GM04504 (cell line): ENCODE measurements at regions not wholly inside any gene's neighbourhood (a gene's known extent, or its start where the extent isn't known, plus 50 kb on each side); places are given as distances from the start of the nearest gene placed in this dataset.

Experiments used
- DNase-seq: peaks from one replicate; pipeline ENCODE4 v3.0.0-alpha.2; 2012; ENCODE audit warnings: low read depth

DNA sequence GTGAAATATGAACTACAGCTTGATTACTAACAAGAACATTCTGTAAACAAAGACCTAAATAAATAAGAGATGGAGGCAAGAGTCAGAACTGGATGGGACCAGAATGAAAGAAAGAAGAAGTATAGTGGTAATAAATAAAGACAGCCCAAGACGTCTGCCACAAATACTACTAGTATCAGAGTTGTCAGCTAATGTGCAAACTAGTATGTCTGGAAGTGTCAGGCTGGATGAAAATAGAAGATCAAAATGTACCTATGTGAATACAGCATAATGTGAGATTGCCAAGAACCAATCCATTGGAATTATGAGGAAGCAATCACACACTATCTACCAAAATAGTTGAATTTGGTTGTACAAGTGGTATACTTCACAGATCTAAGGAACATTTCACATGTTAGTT lies 353.0 kb downstream of the BTG1 start:
- no peak for DNase-seq

DNA sequence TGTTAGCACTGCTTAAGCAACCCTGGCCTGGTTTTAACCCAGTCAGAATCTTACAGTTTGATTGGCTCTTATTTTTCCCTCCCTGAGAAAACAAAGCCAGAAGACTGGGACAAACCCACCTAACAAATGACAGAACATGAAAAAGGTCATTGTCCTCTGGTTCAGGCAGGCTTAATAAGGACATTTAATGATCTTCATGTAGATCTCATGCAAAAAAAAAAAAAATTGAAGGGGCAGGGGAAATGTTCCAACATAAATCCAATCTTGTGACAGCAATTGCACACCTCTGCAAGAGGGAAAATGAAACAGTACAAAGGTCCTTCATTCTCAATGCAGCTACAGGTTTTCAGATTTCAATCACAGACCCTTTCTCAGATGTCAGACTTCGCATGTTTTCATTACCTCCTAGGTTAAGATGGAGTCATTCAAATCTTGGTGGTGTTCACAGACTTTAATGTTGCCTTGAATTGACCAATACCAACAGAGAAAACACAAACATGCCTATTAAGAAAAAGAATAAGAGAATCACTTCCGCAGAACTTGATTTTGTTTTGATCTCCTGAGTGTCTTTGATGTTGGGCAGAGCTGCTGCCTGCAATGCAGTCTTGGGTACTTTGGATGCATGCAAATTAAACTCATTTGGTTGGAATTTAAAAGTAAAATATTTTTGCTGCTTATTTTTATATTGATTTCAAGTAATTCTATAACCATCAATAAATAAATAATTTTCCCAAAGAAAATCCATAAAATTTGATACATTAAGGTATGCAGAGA lies 359.0 kb downstream of the BTG1 start:
- no peak for DNase-seq

DNA sequence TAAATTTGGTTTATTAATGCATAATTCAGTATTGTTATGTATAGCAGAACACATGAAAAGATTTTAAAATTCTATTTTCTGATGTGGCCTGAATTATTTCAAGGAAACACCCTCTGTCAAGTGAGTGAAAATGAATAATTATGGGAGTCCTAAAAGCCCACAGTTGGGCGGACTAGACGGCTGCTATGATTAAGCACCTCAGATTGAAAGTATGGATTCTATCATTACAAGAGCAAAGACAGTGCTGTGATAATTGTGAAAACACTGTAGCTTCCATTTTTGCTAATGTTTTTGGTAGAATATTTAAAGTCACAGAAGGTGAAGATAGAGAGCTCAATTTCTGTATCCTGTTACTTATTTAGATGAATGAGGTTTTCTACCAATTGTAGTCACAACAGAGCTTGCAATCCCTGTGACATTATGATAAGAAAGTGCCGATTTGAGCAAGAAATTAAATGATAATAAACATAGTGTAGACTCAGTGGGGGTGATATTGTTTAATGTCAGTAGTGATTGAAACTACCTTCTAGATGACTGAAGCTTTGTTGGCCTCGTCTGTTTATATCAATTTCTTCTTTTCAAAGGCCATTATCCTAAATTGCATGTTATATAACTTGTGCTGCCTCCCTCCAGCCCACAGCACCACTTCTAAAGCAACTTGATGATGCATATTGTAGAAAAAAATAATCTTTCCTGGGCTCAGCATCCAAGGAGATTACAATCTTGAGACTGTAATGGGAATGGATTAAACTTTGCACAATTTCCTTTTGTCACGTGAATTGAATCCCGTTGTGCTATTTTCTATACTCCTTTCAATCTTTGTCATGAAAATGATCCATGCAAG lies 359.8 kb downstream of the BTG1 start:
- DNase-seq = no peak

DNA sequence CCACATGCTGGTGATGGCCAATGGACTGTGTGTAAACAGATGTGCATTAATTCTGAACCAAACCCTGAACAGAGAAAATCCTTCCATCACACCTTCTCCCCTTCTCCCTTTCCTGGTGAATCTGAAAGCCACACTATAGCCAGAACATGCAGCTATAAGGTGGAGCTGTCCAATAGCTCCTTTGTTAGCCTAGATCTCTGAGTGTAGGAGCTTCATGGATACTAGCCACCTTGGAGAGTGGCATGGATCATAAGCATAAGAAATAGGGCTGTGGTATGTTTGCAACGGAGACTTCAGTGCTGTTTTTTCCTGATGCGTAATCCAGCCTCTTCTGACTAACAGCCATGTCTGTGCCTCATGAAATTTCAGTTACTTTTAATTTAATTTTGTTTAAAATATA lies 364.5 kb downstream of the BTG1 start:
- DNase-seq = peak; percentile 5

DNA sequence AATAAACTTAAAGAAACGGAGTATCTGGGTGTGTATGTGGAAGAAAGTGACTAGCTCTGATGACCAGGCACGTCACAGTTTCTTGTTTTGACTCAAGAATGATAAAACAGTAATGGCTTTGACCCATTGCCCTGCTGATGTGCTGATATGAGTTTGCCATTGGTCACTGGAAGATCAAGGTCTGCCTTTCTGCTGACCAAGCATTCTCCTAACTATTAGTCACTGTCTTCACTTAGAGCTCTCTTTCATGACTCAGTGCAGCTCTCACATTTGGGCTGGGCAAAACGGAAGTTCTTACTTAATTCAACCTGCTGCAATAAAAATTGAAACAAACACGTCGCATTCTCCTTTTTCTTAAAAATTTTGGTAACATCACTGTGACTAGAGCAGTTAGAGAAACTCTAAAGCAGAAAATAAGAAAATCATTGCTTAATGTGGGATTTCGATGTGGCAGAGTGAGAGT lies 366.7 kb downstream of the BTG1 start:
- peak; percentile 75 for DNase-seq

DNA sequence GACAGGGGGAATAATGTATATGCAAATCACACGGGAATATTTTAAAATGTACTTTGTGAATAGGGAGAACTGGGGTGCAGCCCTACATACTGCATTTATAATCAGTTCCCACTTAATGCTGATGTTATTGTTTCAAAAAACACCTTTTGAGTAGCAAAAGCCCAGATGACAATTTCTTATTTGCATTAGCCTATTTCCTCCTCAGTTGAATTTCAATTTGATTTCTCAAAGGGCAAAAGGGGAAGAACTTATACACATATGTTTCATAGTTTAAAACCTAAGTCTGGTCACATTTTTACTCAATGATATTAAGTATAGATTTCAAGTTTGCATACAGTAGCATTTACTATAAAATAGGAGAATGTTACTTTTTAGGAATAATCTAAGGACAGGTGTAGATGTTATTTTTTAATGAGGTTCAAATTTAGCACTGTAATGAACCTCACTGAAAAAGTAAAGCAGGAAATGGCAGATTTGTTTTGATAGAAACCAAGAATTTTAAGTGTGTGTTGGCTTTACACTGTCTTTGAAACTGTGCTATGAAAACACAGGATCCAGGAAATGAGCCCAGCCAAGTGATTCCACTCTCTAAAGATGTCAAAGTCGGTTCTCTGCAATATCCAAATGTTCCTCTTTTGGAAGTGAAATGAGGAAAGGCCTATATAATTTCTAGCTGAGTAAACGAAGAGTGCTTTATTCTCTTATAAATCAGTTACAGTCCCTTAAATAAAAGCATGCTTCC lies 367.4 kb downstream of the BTG1 start:
- peak; percentile 5 for DNase-seq

DNA sequence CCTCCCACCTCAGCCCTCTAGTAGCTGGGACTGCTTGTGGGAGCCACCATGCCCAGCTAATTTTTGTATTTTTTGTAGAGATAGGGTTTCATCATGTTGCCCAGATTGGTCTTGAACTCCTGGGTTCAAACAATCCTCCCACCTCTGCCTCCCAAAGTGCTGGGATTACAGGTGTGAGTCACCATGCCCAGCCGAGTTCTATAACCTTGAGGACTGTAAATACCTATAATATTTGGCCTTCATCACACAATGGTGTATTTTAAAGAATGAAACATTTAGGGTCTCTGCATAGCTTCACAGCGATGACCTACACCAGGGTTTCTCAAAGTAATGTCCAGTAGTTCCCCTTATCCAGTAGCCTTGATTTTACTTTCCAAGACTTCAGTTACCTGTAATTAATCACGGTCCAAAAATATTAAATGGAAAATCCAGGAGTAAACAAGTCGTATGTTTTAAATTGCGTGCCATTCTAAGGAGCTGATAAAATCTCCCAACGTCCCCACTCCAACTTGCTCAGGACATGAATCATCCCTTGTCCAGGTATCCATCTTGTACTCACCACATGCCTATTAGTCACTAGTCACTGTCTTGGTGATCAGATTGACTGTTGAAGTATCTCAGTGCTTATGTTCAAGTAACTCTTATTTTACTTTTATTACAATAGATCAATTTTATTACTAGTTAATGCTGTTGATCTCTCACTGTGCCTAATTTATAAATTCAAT lies 368.2 kb downstream of the BTG1 start:
- DNase-seq = no peak

DNA sequence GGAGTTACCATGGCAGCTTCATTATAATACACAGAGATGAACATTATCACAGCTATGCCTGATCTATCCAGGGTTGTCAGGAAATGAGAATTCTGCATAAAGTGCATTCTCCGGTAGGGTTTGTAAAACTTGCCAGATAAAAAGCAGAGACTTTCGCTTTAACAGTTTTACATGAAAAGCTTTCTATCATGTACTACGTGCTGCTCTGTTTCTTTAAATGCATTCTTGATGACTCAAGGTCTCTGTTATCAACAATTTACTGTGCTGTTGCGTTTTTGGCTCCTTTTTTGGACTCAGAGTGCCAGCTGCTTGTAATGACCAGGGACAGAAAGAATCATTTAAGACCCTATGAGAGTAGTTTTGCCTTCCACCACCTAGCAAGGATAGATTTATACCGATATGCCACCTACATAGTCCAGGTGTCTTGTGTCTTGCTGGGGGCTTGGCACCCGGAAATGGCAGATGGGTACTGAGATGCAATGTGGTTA lies 371.2 kb downstream of the BTG1 start:
- no peak for DNase-seq

DNA sequence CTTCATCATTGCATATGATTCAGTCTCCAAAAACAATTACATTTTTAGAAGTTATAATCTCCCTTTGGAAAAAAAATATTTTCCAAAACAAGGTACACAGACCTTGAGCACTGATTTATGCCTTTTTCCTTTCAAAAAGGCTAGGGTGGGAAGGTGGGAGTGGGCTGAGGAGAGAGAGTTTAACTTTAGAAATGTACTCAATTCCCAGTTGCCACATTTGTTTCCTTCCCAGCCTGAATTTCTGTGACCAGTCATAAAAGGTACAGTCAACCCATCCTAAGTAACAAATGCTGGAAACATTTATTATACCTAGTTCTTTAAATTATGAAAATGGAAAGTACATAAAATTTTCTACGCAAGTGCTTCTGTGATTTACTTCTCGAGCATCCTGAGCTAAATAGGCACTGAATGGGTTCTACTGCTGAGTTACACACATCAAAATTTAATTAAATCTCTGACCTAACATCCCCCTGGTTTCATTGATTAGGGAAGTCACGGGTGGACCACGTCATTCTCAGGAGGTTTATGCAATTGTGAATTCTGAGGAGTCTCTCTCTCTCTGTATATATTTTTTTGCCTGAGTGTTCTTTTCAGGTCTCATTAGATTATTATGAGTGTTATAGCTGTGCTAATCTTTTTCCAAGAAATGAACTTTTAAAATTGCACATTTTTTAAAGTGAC lies 371.8 kb downstream of the BTG1 start:
- DNase-seq = no peak

DNA sequence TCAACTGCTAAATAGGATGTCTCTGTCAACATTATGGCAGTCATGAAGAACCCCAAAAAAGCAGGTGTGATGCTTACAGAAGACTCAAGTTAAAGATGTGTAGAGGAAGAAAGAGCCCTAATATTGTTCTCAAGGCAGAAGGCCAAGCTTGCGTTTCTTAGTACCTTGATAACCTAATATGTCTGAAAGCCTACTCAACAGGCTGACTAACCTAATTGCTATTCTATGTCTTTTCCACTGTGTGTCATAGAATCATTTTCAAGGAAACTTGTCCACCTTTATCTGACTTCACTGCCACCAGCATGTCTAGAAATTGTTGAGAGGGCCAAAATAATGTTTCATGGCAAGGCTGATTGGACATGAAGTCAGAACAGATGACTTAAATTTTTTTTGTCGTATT lies 373.2 kb downstream of the BTG1 start:
- no peak for DNase-seq

DNA sequence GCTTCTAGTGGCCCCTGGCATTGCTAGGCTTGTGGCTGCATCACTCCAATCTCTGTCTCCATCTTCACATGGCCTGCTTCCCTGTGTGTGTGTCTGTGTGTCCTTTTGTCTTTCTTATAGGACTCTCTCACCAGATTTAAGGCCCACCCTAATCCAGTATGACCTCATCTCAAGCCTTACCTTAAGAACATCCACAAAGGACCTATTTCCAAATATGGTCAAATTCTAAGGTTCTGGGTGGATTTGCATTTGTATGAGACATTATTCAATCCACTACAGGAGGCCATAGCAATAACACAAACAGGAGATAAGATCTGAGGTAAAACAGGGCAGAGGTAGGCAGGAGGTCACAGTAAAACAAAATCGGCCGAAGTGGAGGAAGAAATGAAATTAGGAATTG lies 375.9 kb downstream of the BTG1 start:
- no peak for DNase-seq

DNA sequence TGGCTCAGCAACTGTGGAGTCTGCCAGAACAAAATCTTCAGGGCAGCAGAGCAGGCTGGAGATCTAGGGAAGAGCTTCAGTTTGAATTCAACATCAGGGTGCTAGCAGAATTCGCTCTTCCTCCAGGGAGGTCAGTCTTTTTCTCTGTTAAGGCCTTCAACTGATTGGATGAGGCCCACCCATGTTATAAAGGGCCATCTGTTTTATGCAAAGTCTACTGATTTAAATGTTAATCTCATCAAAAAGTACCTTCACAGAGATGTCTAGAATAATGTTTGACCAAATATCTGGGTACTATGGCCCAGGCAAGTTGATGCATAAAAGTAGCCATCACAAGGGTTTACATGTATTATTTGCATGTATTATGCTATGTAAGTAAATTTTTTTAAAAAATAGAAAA lies 378.4 kb downstream of the BTG1 start:
- no peak for DNase-seq

DNA sequence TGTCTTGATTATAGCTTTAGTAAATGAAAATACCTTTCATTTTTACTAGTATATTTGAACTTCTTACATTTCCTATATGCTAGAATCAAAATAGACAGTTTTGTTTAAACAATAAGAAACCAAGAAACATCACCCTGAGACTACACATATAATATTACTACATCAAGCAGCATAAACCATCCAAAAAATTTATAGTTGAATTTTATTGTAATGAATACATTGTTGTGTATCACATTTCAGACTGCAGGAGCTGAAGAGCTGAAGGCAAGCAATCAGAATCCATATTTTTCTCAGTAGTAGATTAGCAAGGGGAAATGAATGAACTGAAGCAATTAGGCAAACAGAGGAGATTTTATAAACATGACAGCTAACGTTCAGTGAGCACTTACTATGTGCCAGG lies 379.2 kb downstream of the BTG1 start:
- DNase-seq = no peak

DNA sequence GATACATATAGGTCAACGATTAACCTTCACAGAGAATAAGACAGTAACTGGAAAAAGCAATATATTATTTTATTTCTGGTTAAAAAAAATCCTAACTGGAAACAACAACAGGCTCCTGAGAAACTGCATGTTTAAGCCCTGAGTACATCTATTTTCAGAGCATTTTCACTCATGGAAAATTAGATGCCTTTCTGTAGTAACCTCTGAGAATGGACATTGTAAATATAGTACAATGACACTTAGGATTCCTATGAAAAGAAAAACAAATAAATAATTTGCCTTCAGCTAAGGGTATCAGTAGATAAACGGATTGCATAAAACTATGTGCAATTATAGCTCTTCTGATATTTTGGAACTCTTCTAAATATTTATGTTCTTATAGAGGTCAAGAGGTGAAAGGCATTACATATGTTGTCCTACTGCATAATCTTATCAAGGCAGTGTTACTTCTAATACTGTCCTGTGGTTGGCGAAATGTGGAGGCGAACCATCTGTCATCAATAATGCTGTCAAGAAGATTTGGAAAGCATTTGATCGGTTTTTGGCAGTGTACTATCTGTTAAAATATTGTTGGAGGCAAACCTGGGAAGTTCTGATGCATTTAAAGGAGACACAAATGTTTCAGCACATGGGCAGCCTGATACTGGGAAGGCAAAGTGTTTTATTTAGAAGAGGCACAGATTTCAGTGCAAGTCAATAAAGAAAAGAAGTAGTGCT lies 381.8 kb downstream of the BTG1 start:
- no peak for DNase-seq

DNA sequence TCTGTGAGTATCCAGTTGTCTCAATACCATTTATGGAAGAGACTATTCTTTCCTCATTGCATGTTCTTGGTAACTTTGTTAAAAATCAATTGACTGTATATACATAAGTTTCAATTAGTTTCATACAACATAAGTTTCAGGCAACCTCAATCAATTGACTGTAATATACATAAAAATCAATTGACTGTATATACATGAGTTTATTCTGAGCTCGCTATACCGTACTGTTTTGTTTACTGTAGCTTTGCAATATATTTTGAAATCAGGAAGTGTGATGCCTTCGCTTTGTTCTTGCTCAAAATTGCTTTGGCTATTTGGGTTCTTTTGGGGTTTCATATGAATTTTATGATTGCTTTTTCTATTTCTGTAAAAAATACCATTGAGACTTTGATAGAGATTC lies 392.0 kb downstream of the BTG1 start:
- no peak for DNase-seq

DNA sequence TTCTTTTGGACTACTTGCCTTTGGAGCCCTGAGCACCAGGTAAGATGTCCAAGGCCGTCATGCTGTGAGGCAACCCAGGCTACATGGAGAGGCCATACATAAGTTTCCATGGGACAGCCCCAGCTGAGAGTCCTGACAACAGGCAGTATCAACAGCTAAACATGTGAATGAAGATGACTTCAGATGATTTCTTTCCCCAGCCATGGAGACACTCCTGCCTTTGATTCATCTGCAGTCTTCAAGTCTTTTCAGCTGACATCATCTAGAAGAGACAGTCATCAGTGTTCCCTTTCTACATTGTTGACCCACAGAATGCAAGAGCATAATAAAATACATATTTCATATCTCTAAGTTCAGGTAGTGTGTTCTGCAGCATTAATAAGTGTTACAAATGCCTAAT lies 398.7 kb downstream of the BTG1 start:
- DNase-seq = no peak

DNA sequence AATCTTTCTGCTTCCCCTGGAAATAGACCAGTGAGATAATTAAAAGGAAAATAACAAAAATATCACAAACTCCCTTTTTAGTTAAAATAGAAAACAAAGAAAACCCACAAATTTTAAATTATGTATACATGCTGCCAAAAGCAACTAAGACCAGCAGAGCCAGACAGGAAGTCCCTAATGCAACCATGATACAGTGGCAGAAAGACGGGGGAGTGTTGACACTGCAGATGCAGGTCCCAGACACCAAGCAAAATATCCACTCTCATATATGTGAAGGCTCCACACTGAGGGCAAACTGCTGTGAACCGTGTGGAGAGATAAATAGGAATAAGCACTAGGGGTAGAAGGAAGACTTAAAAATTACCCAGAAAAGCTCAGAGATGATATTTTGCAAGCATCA lies 401.0 kb downstream of the BTG1 start:
- DNase-seq = no peak

DNA sequence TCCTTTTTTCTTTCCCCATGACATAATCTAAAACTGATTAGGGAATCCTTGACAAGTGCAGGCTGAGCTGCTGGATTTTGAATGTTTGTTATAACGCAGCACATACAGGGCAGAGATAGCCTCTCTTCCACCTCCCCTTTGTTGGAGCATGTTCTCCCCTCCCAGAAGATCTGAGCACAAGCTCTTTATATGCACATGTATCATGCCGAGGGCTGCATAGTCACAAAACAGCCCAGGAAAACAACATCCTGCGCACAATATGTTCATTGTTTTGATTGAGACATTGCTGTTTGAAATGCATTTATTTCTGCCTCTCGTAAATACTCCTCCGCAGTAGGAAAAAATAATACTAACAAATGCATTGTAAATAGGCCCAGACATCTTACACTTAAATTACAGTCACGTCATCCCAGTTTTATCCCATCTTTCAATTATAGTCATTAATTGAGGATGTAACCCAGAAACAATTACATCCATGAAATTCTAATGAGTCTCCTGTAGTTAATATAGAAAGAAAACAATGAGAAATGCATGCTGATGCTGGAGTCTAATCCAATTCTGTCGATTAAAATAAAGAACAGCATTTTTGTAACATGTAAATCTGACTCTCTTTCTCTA lies 401.8 kb downstream of the BTG1 start:
- no peak for DNase-seq

DNA sequence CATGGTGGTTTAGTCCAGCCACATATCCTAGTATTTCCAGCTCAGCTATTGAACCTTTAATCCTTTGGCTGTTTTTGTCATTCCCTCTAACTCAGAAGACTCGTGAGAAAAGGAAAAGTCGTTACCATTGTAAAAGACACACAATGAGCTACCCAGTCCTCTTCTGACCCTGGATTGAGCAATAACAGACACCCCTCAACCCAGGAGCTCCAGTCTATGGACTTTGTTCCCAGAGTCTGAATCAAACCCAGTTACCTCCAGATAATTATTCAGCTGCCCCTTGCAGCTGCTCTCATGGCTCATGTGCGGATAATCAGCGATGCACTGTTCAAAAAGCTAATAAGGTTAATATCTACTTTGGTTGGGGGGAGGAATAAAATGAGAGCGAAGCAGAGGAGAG lies 402.4 kb downstream of the BTG1 start:
- DNase-seq = no peak

DNA sequence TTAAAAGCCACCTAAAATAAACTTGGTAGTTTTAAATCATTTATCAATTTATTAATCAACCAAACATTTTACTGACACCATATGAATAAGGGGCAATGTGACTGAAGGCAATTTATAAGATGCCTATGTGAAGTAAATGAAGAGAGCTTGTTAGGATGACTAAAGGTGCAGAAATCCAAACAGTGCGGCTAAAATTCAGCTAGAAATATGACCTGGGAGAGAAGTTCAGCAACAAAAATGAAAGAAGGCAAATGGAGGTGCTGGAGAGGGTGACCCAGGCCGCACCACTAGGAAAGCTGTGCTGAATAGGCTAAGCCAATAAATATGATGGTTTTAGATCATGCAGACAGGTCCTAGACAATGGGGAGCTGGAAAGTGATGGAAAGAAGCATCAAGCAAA lies 403.7 kb downstream of the BTG1 start:
- no peak for DNase-seq
